Suprapubic skin (tissue), 4 donors: ENCODE measurements at regions not wholly inside any gene's neighbourhood (a gene's known extent, or its start where the extent isn't known, plus 50 kb on each side); places are given as distances from the start of the nearest gene placed in this dataset.

ENCODE experiments used
- POLR2A ChIP-seq, 2 donors: fragments of 450-650 bp; IDR thresholded peaks; one replicate each; pipeline ENCODE4 v1.6.1; 2017; ENCODE audit warnings: antibody characterized with exemption in 2 of 2, mild to moderate bottlenecking in 2 of 2, moderate library complexity in 2 of 2
- POLR2AphosphoS5 ChIP-seq, 3 donors: sonication (generic); formaldehyde crosslinking; IDR thresholded peaks; one replicate each; pipeline ENCODE4 v1.6.1; 2017; ENCODE audit warnings: antibody characterized with exemption in 3 of 3
- TF ChIP-seq, protein P1 (sequence below), 2 donors: fragments of 200-600 bp in 1 of 2; fragments of 450-650 bp in 1 of 2; sonication (generic) in 1 of 2; IDR thresholded peaks; one replicate each; pipeline ENCODE4 v1.5.1; 2016 to 2019; ENCODE audit warnings: antibody characterized with exemption in 2 of 2, mild to moderate bottlenecking in 1 of 2, moderate library complexity in 1 of 2

DNA sequence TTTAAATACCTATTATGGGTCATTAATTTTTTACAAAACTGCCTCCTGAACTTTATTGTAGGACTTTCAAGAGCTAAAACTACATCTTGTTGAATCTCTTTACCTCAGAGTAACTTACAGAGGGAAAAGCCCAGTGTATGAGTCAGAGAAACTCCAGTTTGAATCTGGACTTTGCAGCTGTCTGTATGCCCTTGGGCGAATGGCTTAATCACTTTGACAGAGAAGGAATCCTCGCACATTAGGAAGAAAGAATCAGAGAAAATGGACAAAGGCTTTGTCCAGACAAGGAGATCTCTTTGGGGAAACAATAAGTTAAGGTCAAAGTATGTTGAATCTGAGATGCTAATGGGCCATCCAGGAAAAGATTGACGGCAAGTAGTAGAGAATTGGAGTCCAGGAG lies 484.2 kb upstream of the CELF2 start:
- TF ChIP-seq, protein P1, sequence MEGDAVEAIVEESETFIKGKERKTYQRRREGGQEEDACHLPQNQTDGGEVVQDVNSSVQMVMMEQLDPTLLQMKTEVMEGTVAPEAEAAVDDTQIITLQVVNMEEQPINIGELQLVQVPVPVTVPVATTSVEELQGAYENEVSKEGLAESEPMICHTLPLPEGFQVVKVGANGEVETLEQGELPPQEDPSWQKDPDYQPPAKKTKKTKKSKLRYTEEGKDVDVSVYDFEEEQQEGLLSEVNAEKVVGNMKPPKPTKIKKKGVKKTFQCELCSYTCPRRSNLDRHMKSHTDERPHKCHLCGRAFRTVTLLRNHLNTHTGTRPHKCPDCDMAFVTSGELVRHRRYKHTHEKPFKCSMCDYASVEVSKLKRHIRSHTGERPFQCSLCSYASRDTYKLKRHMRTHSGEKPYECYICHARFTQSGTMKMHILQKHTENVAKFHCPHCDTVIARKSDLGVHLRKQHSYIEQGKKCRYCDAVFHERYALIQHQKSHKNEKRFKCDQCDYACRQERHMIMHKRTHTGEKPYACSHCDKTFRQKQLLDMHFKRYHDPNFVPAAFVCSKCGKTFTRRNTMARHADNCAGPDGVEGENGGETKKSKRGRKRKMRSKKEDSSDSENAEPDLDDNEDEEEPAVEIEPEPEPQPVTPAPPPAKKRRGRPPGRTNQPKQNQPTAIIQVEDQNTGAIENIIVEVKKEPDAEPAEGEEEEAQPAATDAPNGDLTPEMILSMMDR (IDR thresholded peaks at IDR 0.05): no peak
- TF ChIP-seq POLR2A (IDR thresholded peaks at IDR 0.05) (no peak), POLR2AphosphoS5 (IDR thresholded peaks at IDR 0.05) (no peak)
